Fibroblast of the aortic adventitia (primary cell): ENCODE measurements at regions not wholly inside any gene's neighbourhood (a gene's known extent, or its start where the extent isn't known, plus 50 kb on each side); places are given as distances from the start of the nearest gene placed in this dataset.

Experiments used
- DNase-seq: peaks from one replicate; pipeline ENCODE4 v3.0.0-alpha.2; 2010; ENCODE audit warnings: low read depth
- H3K4me3 ChIP-seq: 2 replicates; pipeline ENCODE4 v1.5.1; 2011; ENCODE audit warnings: low read depth, mild to moderate bottlenecking, control low read depth, low read length, moderate library complexity
- CTCF ChIP-seq: IDR thresholded peaks from 2 replicates; pipeline ENCODE4 v1.5.1; 2011; ENCODE audit warnings: mild to moderate bottlenecking, low read length, control low read depth, inconsistent platforms; ENCODE audit not compliant: insufficient read depth

DNA sequence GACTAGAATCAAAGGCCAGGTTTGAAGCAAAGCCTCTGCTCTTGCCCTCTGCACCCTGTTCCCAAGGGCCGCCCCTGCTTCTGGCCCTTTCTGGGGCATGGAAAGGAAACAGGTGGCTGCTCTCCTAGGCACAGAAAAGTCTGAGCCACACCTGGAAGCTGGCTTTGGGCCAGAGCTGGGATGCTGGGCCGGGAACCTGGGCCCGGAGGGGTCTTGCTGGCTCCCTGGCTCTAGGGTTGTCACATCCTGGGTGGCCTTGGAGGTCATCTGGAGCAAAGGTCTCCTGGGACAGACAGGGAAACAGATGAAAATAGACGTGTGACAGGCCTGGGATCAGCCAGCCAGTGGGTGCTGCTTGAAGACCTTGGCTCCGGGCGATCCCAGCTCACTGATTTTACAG is 74.1 kb upstream of the LHX1 start:
- H3K4me3 ChIP-seq: no peak overlapping the region
- DNase-seq: no peak
- TF ChIP-seq CTCF: no peak

DNA sequence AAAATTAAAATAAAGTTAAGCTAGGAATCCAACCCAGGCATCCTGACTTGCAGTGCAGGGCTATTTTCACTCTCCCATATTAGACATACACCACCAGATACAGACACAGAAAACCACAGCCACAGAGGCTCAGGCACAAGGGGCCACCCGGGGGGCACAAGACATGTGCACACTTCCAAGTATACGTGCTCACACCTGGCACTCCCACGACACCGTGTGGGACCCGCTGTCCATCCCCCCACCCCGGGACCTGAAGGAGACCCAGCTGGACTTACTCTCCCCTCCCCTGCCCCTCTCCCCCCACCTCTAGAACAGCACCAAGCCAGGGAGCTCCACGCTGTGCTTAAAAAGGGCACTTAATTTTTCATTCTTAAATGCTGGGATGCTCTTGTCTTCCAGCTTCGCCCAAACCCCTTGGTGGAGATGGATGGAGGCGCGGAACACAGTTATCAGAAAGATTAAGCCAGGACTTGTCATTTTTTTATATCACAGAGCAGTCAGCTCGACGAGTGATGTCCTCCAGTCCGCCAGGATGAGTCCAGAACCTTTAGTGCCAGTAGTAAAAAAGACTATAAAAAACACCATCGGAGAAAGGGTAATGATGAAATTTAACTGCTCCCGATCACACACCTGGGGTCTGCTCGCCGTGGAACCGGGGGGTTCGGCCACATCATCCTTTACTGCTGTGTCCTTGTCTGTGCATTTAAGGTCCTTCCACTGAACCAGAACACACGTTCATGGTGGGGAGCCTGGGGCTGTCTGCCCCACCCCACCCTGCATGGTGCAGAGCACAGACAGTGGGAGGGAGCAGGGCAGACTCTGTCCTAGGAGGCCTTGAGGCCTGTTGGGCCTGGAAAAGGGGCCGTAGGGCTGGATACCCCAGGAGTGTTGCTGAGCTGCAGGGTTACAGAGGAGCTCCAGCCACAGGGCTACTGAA is 73.3 kb upstream of the LHX1 start:
- no peak for TF ChIP-seq CTCF
- no peak for DNase-seq
- no peak overlapping the region for H3K4me3 ChIP-seq

DNA sequence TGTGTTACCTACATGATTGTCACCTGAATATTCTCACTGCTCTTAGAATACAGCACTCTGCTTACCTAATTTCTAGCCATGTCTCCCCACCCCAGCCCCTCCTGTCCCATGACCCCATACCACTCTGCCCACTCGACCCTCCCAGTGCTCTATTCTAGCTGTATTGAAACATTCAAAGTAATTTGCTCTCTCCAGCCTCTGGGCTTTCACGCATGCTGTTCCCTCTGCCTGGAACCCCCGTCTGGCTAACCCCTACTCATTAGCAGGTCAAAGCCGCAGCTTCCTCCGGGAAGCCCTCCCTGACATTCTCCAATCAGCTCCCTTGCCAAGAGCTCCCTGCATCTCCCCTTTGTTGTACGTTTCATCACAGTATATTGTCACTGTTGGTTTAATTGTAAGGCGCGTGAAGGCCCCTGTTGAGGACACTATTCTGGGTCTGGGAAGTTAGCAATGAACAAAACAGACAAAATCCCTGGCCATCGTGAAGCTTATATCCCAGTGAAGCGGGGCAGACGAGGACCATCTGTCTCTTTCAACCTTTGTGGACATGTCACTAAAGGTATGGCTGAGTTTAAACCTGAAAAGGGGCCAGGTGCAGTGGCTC is 72.3 kb upstream of the LHX1 start:
- no peak for TF ChIP-seq CTCF
- DNase-seq: no peak
- H3K4me3 ChIP-seq: no peak overlapping the region

DNA sequence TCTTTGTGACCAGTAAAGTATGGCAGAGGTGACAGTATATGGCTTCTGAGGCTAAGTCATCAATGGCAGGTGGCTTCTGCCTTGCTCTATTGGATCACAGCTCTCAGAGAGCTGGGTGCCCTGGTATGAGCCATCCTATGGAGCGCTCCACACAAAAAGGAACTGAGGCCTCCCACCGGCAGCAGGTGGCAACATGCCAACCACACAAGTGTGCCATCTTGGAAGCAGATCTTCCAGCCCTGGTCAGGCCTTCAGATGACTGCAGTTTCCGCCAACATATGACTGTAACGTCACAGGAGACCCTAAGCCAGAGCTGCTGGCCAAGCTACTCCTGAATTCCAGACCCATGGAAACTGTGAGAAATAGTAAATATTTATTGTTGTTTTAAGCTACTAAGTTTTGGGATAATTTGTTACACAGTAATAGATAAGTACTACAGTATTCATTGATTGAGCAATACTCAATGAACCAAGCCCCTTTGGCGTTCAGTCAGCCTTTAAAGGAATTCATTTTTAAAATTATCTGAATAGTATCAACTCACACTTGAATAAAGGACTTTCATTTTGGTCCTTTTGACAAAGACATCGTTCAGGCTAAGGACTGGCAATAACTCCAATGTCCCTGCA is 69.4 kb upstream of the LHX1 start:
- TF ChIP-seq CTCF: no peak
- no peak overlapping the region for H3K4me3 ChIP-seq
- no peak for DNase-seq

GRCh38 chr17:36868777-36869176 is 68.5 kb upstream of the LHX1 start:
- H3K4me3 ChIP-seq: no peak overlapping the region
- DNase-seq: no peak
- no peak for TF ChIP-seq CTCF

DNA sequence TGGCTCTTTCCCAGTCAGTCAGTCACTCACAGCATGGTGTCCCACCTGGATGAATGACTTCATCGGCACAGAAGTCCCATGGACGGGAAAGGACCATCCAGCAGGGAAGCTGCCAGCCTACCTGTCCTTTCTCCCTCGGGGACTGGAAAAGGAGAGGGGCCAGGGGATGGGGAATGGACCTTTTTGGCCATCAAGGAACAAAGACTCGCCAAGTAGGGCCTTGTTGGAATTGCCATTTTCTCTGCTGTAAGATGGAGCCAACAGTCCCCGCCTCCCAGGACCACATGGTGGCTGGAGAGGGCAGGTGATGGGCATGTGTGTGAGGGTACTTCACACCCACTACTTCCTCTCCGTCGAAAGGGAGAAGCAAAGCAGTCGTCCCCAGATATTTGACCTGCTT is 67.8 kb upstream of the LHX1 start:
- TF ChIP-seq CTCF: no peak
- DNase-seq: no peak
- H3K4me3 ChIP-seq: no peak overlapping the region
